Hematopoietic multipotent progenitor cell (in vitro differentiated cells): ENCODE measurements at regions not wholly inside any gene's neighbourhood (a gene's known extent, or its start where the extent isn't known, plus 50 kb on each side); places are given as distances from the start of the nearest gene placed in this dataset.
A peak's percentile ranks its signal among the peaks of the same experiment; 100 is the strongest.

Experiments used
- DNase-seq, 3 donors: peaks; one replicate each; pipeline ENCODE4 v3.0.0-alpha.2; 2011 to 2015; ENCODE audit warnings: low read depth in 2 of 3, low spot score in 2 of 3

GRCh38 chr6:129778793-129779192 lies 68.8 kb upstream of the ARHGAP18 start:
- DNase-seq = no peak

- no peak for DNase-seq
These were observed 67.4 kb upstream of the ARHGAP18 start for GRCh38 chr6:129777371-129777770.

GRCh38 chr6:129776542-129777330 lies 66.8 kb upstream of the ARHGAP18 start:
- DNase-seq = no peak

- peak in 1 of 3 donors; percentile 25 for DNase-seq
These were observed 64.9 kb upstream of the ARHGAP18 start for GRCh38 chr6:129774697-129775447.

GRCh38 chr6:129773304-129773703 lies 63.3 kb upstream of the ARHGAP18 start:
- no peak for DNase-seq

GRCh38 chr6:129771678-129772077 lies 61.7 kb upstream of the ARHGAP18 start:
- DNase-seq = no peak

GRCh38 chr6:129767776-129768485 lies 58.0 kb upstream of the ARHGAP18 start:
- DNase-seq = no peak

GRCh38 chr6:129766959-129767728 lies 57.2 kb upstream of the ARHGAP18 start:
- peak in 2 of 3 donors; percentile 73 to 76 for DNase-seq

GRCh38 chr6:129764761-129765407 lies 54.9 kb upstream of the ARHGAP18 start:
- DNase-seq = no peak

GRCh38 chr6:129759796-129760605 lies 50.0 kb upstream of the ARHGAP18 start:
- DNase-seq = no peak
